SK-N-MC (cell line): ENCODE measurements at regions not wholly inside any gene's neighbourhood (a gene's known extent, or its start where the extent isn't known, plus 50 kb on each side); places are given as distances from the start of the nearest gene placed in this dataset.
"Not testable (repeated sequence)": the region's sequence is repeated elsewhere in the genome, so short reads cannot be mapped to it uniquely, and the experiment has no call there.

Source experiments
- DNase-seq: peaks from one replicate; pipeline ENCODE4 v3.0.0-alpha.2; 2011; ENCODE audit warnings: low read depth, low spot score
- H3K27ac ChIP-seq: fragments of 200-600 bp; sonication (generic); 2 replicates; pipeline ENCODE4 v1.5.1; 2016; ENCODE audit warnings: mixed run types
- H3K36me3 ChIP-seq: fragments of 200-600 bp; sonication (generic); 2 replicates; pipeline ENCODE4 v1.6.1; 2017; ENCODE audit warnings: antibody characterized with exemption, low read length, mixed read lengths; ENCODE audit not compliant: insufficient read depth
- H3K4me3 ChIP-seq: fragments of 200-600 bp; sonication (generic); 2 replicates; pipeline ENCODE4 v1.5.1; 2016
- H3K9ac ChIP-seq: fragments of 200-600 bp; sonication (generic); 2 replicates; pipeline ENCODE4 v1.8.0; 2017; ENCODE audit warnings: mixed run types, mixed read lengths; ENCODE audit not compliant: insufficient read length
- H3K9me3 ChIP-seq: fragments of 200-600 bp; sonication (generic); 2 replicates; pipeline ENCODE4 v1.6.1; 2017; ENCODE audit warnings: low read depth, mild to moderate bottlenecking, antibody characterized with exemption, low read length, moderate library complexity, mixed read lengths
- EZH2 ChIP-seq: fragments of 200-600 bp; sonication (generic); IDR thresholded peaks from one replicate; pipeline ENCODE4 v1.6.1; 2017; ENCODE audit warnings: antibody characterized with exemption
- FOXP2 ChIP-seq: optimal IDR thresholded peaks from 2 replicates; pipeline ENCODE3; 2011; ENCODE audit warnings: mild to moderate bottlenecking, moderate library complexity; ENCODE audit not compliant: insufficient read depth; ENCODE audit errors: extremely low read length, control extremely low read depth
- POLR2AphosphoS5 ChIP-seq: IDR thresholded peaks from 2 replicates; pipeline ENCODE4 v1.6.1; 2012; ENCODE audit warnings: mild to moderate bottlenecking, low read depth, low read length, borderline replicate concordance

DNA sequence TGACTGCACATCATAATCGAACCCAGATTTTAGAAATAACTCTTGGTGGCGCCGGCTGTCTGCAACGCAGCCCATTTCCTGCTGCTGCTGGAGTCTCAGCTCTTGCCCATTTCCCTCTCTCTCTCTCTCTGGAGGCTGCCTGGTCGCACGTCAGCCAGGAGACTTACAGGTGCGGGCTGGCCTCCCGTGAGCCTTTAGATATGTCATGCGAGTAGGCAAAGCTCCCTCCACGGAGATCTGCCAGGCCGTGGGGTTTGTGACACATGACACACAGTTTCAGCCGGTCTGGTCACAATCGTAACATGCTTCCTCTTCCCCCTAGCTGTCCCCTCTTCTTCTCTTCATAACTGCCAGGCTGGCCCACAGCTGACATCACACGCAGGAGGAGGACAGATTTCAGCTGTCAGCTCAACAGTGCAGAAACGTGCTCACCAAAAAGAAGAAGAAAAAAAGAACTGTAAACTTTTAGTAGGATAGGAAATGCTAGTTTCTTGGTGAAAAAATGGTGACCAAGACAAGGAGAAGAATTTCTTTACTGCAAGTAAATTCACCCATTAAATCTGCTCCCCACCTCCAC, 489.3 kb downstream of the ZNF516 start:
- H3K9me3 ChIP-seq = no peaks in the 10 kb centered on the region
- no peak overlapping the region for H3K27ac ChIP-seq
- no peak for TF ChIP-seq EZH2
- H3K4me3 ChIP-seq = no peak overlapping the region
- H3K9ac ChIP-seq = no peak overlapping the region
- no peaks in the 10 kb centered on the region for H3K36me3 ChIP-seq
- DNase-seq = no peak

DNA sequence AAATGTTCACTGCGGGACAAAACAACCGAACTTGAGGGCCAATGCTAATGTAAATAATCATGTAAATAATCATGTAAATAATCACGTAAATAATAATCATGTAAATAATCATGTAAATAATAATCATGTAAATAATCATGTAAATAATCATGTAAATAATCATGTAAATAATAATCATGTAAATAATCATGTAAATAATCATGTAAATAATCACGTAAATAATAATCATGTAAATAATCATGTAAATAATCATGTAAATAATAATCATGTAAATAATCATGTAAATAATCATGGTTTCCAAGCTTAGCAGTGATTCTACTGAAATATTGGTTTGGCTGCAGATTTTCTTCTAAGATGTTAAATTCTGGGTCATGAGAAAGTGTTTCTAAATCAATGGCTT, 507.1 kb downstream of the ZNF516 start:
- not testable (repeated sequence) for H3K36me3 ChIP-seq, DNase-seq, H3K9me3 ChIP-seq, H3K9ac ChIP-seq, H3K27ac ChIP-seq, H3K4me3 ChIP-seq

DNA sequence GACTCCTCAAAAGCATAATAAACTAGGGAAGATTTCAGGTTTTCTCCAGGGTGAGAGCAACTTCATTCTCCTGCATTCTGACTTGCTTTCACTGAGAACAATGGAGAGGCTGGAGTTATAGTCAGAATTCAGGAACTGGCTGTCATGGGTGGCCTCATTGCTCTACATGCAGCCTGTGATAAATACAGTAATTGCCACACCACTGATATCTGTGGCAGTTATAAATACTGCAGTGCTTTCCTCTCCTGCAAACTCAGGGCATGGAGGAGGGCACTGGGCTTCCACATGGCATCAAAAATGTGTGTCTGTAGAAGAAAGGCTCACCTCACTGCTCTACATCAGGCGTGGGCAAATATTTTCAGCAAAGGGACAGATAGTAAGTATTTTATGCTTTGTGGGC, 510.2 kb downstream of the ZNF516 start:
- H3K36me3 ChIP-seq = no peaks in the 10 kb centered on the region
- TF ChIP-seq EZH2 (no peak), FOXP2 (no peak), POLR2AphosphoS5 (no peak)
- H3K9ac ChIP-seq = no peak overlapping the region

DNA sequence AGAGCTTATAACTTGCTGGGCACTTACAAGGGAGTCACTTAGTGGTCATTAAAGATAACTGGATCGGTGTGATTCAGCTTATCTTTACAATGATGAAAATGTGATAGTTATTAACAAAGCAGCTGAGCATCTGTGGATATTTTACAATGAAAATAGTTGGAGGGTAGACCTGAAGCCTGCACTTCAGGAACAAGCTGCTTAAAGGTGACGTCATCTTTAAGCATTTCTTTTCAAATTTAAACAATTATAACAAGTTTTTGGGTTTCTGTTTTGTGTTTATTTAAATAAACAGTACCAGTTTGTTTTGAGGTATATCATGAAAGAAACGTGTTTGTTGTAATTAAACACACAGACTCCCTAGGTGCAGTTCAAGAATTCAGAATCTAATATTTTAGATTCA, 513.9 kb downstream of the ZNF516 start:
- no peak for DNase-seq
- TF ChIP-seq FOXP2 = no peak
- TF ChIP-seq POLR2AphosphoS5 = no peak
- TF ChIP-seq EZH2 = no peak
- Histone ChIP-seq H3K9me3 (no peaks in the 10 kb centered on the region), H3K27ac (no peak overlapping the region), H3K9ac (no peak overlapping the region), H3K36me3 (no peaks in the 10 kb centered on the region), H3K4me3 (no peak overlapping the region)

More for the DNA sequence above, 510.2 kb downstream of the ZNF516 start:
- Histone ChIP-seq H3K4me3 (no peak overlapping the region), H3K9me3 (no peaks in the 10 kb centered on the region), H3K27ac (no peak overlapping the region)
- DNase-seq = no peak

DNA sequence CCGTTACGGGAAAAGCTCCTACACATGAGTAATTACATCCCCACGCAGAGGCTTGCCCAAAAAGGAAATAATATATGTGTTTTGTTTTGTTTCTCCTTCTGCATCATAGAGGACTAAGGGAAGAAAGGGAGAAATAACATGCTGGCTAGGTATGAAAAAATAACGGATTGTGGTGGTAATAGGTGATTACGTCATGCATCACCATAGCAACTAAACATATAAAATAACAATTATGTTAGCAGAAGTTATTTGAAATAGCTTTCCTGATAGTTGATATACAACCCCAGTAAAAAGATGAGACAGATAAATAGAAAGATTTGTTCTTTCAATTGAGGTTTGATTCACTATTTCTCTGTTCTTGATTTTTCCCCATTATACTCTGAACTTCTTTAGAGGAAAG, 518.0 kb downstream of the ZNF516 start:
- Histone ChIP-seq H3K9ac (no peak overlapping the region), H3K27ac (no peak overlapping the region), H3K9me3 (no peaks in the 10 kb centered on the region), H3K36me3 (no peaks in the 10 kb centered on the region), H3K4me3 (no peak overlapping the region)
- no peak for TF ChIP-seq EZH2
- no peak for TF ChIP-seq POLR2AphosphoS5
- no peak for TF ChIP-seq FOXP2
- DNase-seq = no peak

DNA sequence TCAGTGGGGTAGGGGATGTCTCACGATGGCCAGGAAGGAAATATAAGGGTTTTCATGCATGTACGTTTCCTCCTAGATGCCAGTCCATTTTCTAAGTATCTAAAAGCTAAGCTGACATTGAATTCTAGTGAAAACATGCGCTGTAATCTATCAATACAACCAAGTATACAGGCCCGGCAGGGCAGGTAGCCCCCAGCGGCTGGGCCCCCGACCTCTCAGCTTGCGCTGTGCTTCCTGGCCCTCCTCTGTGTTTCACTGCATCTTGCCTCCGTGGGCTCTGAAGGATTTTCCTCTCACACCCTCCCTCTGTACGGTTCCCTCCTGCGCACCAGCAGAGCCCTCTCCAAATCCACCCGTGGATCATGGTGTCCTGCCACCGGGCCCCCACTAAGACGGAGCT, 524.8 kb downstream of the ZNF516 start:
- DNase-seq = no peak
- no peak overlapping the region for H3K9ac ChIP-seq
- H3K27ac ChIP-seq = no peak overlapping the region
- no peak overlapping the region for H3K4me3 ChIP-seq
- H3K9me3 ChIP-seq = no peaks in the 10 kb centered on the region
- TF ChIP-seq EZH2 (no peak), POLR2AphosphoS5 (no peak), FOXP2 (no peak)
- no peaks in the 10 kb centered on the region for H3K36me3 ChIP-seq

DNA sequence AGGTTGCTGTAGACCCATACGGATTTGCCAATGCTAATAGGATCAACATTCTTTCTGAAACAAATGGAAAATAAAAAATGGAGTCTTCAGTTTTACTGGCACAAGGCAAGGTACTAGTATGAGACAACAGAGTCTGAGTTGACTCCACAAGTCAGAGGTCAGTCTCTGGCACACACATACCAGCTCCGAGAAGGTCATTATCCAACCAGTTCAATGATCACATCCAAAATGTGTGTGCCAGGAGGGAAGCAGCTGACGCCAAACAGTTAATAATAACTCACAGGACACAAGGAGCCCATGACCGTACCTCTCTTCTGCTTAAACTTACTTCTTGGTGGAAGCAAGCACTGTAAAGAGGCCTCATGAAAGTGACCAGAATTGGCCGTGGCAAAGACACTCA, 528.6 kb downstream of the ZNF516 start:
- Histone ChIP-seq H3K36me3 (no peaks in the 10 kb centered on the region), H3K9ac (no peak overlapping the region), H3K9me3 (no peaks in the 10 kb centered on the region), H3K4me3 (no peak overlapping the region), H3K27ac (no peak overlapping the region)
- no peak for DNase-seq
- no peak for TF ChIP-seq EZH2
- no peak for TF ChIP-seq POLR2AphosphoS5
- no peak for TF ChIP-seq FOXP2

DNA sequence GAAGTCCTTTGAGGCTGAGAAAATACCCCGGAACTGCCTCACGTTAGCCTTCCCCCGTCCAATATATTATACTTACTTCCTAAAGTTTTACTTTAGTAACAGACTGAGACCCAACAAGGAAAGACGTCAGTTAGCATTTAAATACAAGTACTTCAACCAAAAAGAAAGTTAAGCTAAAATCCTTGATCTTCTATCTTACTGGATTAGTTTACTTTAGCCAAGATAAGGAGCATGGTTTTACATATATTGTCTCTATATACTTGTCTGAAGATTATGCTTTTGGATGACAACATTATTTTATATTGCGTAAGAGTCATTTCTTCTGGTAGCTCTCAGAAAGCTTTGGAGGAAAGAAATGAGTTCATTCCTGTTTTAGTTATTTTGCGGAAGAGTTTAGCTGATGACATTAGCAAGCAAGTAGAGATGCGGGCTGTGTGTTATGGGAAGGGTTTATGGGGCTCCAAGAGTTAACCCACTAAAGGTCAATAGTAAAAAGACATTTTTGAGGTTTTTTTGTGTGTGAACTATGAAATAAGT, 532.9 kb downstream of the ZNF516 start:
- no peak for DNase-seq
- Histone ChIP-seq H3K9ac (no peak overlapping the region), H3K4me3 (no peak overlapping the region), H3K36me3 (no peaks in the 10 kb centered on the region), H3K9me3 (no peaks in the 10 kb centered on the region), H3K27ac (no peak overlapping the region)
- TF ChIP-seq POLR2AphosphoS5 = no peak
- TF ChIP-seq EZH2 = no peak
- TF ChIP-seq FOXP2 = no peak

DNA sequence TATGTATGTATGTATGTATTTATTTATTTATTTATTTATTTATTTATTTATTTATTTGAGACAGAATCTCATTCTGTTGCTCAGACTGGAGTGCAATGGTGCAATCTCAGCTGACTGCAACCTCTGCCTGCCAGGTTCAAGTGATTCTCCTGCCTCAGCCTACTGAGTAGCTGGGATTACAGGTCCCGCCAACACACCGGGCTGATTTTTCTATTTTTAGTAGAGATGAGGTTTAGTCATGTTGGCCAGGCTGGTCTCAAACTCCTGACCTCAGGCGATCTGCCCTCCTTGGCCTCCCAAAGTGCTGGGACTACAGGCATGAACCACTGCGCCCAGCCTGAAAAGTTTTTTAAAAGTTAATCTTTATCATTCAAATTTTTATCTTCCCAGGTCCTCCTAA, 532.9 kb upstream of the SMIM21 start:
- not testable (repeated sequence) for H3K27ac ChIP-seq, H3K9ac ChIP-seq, H3K4me3 ChIP-seq, H3K9me3 ChIP-seq, H3K36me3 ChIP-seq, DNase-seq

DNA sequence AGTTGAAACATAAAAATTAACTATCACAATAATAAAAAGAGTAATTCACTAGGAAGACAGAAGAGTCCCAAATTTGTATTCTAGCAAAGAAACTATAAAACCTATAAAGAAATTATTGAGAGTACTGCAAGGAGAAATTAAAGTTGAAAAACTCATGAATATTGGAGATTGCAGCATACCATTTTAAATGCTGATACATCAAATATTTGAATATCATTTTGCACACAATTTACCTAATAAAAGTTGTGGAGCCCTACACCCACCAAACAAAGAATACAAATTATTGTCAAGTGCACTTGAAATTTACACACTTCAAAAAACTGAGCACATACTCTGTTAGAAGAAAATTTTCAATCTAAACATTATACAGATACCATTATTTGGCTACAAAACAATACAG, 531.6 kb upstream of the SMIM21 start:
- no peak overlapping the region for H3K4me3 ChIP-seq
- no peaks in the 10 kb centered on the region for H3K9me3 ChIP-seq
- H3K36me3 ChIP-seq = no peaks in the 10 kb centered on the region
- H3K27ac ChIP-seq = no peak overlapping the region
- DNase-seq = no peak
- no peak overlapping the region for H3K9ac ChIP-seq
- TF ChIP-seq FOXP2 (no peak), POLR2AphosphoS5 (no peak), EZH2 (no peak)
